Iris pigment epithelial cell (primary cell): ENCODE measurements at regions not wholly inside any gene's neighbourhood (a gene's known extent, or its start where the extent isn't known, plus 50 kb on each side); places are given as distances from the start of the nearest gene placed in this dataset.

ENCODE experiments used
- DNase-seq: peaks from one replicate; pipeline ENCODE4 v3.0.0-alpha.2; 2011; ENCODE audit warnings: low read depth

DNA sequence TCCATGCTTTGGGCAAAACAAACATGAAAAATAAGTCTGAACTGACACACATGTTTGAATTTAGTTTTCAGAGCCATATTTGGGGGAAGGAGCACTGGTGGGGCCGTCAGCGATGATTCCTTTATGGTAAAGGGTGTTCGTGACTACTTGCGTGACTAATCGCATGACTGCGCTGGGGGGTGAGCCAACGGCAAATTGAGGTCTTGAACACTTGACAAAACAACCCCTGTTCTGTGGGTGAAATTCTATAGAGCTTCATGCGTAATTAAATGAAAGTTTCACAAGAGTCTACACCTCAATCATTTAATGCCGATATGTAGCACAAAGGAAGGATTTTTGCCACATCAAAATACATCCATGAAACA, 127.5 kb upstream of the CYP1B1 start:
- no peak for DNase-seq

DNA sequence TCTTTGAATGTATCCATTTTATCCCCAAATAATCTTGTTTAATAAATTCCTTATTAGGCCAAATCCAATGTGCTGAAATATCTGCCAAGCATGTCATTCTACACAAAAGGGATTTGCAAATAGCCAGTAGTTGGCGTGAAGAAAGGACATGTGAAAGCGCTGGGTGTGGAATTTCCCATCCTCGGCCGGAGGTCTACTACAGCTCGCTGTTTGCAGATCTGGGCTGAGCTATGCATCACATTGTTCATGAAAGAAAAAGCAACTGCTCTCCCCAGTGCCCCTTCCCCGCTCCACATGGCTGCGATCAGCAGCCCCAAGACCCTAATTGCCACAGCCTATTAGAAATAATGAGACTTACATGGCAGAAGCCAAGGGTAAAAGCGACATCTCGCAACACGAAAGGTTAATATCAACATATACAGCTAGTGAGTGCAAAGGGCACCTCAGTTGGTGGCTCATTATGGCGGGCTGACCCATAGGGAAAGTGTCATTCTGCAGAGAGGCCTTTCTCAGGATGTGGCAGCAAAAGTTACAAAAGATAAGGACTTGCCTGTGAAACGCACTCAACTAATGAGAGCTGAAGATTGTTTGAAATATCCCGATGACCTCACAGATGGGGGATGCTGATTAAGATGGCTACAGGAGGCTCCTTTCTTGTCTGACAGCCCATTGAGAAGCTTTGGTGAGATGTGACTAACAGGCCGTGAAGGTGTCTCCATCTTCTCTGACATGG, 126.9 kb upstream of the CYP1B1 start:
- DNase-seq, result no peak

DNA sequence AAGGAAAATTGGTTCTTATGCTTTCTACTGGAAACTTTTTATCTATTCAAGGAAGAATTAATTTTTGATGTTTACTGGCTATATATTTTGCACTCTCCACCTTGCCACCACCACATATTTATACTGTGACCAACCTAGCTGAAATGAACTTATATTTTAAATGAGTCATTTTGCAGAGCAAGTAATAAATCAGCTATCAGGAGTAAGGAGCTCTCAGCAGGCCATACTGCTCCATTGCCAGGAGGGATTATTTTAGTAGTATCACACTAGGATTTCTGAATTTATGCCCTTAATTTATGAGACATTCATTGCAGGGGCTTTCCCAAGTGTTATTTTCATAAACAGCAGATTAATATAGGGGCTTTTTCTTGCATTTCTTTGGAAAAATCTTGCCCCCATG, 125.8 kb upstream of the CYP1B1 start:
- peak; percentile 24 for DNase-seq

DNA sequence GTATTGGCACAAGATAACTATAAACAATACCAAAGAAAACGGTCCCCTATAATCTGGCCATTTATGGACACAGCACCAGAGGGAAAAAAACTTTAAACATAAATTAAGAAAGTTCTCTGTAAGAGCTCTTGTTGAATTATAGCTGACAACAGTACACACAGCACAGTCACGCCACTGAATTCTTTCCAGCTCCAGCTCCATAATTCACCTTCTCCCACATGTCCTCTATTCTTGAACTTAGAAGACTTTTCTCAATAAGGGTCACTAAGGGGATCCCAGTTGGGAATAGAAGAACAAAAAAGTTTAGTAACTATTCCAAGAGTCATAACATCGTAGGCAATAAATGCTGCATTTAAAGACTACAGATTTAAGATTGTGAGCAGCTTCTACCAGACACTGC, 124.6 kb upstream of the CYP1B1 start:
- DNase-seq, result no peak

DNA sequence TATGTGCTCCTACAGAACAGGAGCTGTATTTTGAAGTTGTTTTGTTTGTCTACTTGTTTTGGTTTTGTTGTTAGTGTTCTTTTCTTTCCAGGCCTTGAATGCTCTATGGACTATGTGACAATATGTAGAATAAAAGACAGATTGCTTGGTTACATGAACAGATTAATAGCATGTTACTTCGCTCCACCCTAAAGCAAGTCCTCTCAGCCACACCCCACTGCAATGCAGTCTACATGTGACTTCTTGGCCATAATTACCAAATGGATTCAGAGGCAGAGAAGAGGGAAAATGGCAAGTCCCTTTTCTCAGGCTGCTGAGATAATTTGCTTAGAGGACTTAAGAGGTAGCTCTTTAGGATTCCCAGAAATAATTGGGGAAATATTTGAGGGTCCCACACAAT, 123.2 kb upstream of the CYP1B1 start:
- no peak for DNase-seq

DNA sequence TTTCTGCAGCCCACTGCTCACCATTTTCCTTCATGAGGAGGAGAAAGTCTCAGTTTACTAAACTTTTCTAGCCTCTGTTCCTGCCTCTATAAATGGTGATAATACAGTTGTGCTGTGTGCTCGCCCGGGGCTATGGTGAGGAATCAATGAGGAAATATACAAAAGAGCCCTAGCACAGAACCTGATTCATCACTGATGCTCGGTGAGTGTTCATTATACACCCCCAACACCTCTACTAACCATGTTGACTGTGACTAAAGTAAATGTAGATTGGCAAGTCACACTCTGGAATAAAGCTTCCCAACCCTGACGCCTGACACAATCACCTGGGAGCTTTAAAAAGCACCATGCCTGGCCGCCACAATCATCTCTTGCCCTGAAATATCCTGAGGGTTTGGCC, 118.8 kb upstream of the CYP1B1 start:
- no peak for DNase-seq

DNA sequence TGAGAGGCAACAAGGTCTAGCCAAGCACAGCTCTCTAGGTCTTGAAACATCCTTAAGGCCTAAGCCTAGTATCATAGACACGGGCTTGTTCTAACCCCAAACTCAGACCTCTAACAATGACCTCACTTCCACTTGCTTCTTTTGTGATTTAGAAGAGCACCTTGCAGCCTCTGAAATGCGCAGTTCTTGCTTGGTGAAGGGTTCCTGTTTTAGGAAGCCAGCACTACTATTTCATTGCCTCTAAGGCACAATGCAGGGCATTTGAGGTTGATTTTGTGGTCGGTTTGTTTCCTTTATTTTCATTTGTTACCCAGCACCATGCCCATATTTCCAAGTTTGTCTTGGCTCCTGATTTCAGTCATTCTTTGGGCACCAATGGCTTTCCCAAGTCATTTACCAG, 117.0 kb upstream of the CYP1B1 start:
- DNase-seq, result no peak

DNA sequence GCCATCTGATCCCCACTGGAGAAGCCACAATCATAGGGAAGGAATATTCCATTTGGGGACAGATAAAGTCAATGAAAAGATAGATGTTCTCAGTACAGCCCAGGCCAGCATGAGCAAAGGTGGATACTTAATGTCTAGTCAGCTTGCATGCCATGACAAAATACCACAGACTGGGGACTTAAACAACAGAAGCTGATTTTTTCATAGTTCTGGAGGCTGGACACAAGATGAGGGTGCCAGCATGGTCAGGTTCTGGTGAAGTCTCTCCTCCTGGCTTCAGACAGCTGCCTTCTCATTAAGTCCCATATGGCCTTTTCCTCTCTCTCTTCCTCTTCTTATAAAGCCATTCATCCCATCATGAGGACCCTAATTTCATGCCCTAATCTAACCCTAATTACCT, 116.1 kb upstream of the CYP1B1 start:
- no peak for DNase-seq

DNA sequence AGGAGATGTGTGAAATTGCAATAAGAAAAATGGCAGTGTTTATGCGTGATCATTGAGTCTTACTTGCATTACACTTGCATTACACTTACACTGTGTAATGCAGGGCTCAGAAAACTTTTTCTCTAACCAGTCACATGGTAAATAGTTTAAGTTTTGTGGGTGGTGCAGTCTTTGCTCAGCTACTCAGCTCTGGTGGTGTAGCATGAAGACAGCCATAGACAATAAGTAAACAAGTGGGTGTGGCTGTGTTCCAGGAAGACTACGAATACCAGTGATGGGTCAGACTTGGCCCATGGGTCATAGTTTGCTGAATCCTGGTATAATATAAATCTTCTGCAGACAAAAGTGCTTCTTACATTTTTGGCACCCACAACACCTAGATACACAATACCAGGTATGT, 115.6 kb upstream of the CYP1B1 start:
- DNase-seq, result peak; percentile 57

DNA sequence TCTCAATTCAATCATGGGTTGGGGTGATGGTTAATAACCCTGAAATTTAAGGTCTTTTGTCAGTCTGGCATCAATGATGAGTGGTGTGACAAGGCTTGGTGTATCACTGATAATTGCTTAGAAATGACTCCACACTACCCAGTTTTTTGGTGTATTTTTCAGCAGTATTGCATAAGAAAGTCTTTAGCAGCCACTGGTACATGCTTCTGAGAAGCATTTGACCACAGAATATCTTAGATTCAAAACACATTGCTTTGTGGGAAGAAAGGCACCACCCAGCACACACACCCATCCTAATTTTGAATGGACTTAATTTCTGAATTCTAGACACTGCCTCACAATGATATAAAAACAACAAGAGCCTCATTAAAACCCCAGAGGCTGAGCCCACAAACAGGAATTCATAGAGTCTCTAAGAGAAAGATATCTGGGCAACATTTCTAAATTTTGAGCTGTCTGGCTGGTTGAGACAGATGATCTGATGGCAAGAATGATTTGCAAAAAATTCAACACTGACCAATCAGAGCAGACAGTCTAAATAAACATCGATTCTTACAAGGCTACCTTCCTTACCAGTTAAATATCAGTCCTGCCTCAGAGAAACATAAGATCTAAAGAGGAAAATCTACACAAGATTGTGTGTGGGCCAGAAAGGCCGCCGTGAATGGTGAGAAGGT, 114.7 kb upstream of the CYP1B1 start:
- peak; percentile 93 for DNase-seq

DNA sequence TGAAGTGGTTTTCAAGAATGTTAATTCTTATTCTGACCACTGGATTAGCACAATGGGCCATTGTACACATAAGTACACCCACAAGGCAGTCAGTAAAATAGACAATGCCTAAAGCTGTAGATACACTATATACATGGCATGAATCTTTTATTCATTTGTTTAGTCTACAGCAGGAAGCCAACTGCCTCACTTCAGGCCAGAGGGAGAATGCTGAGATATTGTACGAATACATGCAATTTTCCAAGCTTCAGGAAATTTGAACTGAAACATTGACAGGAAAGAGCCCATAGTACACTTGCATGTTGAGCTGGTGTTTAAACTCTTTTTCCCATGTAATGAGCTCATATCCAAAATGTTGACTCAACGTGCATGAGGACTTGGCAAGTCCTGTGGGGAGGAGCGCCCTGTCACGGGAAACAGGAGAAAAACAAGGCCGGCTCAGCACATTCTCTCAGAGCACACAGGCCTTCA, 111.6 kb upstream of the CYP1B1 start:
- DNase-seq, result peak; percentile 99

DNA sequence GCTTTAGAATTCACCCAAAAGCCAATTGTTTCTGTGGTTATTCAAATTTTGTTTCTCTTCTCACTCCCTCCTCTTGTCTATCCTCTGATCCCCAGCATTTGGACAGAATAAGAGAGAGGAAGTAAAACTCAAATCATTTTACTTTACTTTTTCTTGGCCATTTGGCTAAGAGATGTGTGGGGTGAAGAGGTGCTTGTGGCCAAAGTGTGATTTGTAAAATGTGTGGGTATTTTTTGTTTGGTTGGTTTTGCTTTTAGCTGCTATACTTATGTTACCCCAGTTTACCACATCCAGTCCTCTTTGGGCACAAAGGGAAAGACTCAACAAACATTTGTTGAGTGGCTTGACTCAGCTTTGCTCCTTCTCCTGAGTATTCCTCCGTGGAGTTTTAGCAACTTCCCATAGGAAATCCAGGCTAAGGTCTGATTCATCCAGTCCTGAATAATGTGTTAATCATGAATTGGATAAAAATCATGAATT, 109.1 kb upstream of the CYP1B1 start:
- no peak for DNase-seq

DNA sequence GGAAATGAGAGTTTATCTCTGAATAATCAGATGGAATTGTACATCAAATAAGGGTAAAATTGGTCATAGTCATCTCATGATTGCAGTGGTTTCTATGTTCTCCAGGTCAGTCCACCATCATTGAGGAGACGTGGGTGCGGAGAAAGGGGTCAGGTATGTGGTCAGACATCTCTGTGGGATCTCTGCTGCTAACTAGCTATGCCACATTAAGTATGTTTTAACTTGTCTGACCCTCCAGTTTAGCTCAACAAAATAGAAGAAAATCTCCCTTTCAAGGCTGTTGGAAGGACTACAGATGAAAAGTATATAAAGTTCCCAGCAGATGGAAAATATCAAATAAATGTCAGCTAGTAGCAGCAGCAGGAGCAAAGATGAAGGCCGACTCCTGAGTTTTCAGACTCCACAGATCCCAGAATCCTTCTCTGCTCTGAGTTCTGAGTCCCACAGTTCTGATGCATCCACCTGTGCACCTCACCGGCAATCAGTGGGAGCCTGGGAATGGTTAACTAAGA, 106.6 kb upstream of the CYP1B1 start:
- no peak for DNase-seq

DNA sequence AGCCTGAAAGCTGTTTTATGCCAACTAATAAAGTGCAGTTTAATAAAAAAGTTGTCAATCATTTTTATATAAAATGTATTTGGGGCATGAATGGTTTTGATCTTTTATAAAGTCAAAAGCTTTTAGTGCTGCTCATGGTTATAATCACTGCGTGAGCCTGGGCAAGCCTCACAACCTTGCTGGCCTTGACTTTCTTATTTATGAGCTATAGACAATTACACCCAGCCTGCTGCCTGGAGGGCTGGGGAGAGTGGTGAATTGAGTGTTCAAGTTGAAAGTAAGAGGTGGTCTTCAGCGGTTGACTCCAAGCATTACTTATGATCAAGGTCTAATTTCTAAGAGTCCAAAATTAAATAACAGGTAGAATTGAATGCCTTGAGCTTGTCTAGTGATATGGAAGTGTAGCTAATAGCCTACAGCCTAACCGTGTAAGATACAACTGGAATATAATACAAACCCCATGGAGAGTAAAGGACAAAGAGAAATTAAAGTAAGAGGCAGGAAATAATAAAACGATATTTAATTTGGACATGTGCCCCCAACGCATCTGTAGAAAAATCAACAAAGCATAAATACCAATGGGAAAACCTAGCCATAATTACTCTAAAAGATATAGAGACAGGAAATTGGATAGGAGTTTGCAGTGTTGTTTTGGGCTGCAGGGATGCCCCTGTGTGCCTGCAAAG, 106.0 kb upstream of the CYP1B1 start:
- no peak for DNase-seq

DNA sequence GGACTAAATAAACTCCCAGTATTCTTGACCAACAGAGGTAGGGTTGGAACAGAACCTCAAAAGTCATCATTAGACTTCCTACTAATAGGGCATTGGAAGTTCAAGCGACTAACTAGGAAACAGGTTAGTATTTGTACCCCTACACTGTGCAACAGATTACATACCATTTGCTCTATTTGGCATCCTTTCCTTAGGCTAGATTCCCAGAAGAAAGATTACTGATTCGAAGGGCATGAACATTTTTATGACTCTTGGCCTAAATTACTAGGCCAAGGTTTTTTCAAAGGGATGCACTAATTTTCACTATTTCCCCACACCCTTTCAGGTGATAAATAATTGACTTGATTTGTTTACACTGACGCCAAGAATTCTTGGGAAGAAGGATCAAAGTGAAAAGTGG, 104.8 kb upstream of the CYP1B1 start:
- no peak for DNase-seq

DNA sequence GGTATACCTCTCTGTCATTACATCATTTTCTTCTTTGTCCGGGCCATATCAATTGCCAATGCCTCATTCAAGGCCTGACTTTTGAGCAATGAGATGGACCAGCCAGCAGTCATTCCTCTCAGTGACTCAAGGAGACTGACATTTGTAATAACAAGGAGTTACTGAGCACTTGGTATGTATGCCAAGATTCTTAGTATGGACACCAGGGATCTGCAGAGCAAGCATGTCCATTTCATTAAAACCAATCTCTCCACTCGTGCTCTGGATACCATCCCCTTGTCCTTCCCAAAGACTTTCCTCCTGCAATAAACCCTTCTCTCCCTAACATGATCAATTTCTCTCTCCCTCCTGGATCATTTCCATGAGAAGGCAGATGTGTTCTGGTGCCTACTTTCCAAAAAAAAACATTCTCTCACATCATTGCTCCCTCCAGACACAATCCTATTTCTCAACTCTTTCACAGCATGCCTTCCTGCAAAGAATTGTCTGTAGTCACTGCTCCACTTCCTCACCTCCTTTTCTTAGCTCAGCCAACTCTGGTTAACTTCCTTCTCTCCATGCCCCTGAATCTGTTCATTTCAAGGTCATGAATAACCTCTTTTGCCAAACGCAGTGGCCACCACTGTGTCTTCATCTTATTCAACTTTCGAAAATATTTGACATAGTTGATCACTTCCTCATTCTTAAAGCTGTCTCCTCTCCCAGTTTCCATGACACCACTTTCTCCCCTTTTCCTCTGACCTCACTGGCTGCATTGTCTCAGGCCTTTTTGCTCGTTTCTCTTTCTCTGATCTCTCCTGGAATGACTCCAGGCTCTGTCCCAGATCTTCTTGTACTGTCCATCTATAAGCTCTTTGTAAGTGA, 102.8 kb upstream of the CYP1B1 start:
- peak; percentile 99 for DNase-seq

DNA sequence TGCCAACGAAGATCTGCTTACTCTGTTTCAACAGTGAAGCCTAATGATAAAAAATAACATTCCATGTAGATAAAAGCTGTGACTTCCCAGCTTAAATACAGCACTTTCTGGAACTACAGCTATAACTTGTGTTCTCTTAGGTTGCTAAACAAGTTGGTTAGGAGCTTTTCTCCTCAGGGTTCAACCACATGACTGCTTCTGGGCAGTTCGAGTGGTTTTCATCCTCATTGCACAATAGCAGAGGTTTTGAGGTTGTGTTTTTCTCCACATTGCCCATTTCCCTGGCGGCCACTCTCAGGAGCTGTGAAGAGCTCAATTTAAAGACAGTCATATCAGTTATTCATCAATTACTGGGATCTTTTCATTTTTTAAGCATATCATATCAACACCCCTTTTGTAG, 102.2 kb upstream of the CYP1B1 start:
- peak; percentile 97 for DNase-seq

DNA sequence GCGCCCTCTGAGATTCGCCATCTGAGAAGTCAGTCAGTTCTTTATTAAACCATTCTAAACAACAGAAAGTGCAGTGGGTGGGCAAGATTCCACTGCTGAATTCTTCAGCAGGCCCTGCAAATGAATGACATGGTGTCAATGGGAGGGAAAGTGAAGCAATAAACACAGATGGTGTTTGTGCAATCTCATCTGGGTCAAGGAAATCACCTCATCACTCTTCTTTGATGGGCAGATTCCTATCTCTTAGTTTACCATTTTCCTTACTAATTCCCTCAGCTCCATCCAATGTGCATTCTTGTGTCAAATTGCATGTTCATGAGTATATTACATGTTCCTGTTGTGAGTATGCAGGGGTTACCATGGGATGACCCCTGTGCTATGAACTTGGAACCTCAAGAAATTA, 100.7 kb upstream of the CYP1B1 start:
- peak; percentile 100 for DNase-seq

DNA sequence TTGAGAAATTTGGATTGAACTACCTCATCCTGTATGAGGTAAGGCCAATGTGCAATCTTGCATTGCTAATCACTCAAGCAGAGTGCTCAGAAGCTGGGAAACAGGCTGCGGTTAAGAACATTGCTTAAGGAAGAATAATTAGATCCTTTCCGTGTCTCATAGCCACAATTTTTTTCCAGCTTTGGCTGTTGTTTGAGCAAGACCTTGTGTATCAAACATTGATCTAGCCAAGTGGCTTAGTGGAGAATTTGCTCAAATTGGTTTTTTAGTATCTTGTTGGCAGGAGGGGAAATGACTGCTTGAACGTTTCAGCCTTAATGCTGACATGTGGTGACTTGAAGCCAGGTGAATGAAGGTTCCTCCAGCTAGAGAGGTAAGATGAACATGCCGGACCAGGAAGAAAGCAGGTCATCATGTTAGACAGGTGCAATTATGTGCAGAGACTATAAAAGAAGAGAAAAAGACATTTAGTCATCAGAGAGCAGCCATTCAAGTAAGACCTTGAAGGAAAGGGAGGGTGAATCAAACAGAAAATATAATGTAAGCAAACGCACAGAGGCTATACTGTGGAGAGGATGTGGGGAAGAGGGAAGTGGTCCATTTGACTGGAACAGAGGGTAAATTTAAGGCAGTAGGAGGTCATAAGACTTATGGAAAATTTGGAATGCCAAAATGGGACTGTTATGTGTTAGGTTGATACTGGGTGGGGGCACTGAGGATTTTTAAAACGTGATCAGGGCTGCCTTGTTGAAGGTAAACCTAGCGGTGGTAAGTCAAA, 98.9 kb upstream of the CYP1B1 start:
- peak; percentile 100 for DNase-seq

DNA sequence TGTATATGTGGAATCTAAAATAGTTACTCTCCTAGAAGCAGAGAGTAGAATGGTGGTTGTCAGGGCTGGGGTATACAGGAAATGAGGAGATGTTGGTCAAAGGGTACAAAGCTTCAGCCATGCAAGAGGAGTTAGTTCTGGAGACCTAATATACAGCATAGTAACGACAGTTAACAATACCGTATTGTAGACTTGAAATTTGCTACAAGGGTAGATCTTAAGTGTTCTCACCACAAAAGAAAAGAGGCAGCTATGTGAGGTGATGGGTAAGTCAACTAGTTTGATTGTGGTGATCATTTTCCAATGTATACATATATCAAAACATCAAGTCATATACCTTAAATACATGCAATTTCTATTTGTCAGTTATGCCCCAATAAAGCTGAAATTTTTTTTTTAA, 98.2 kb upstream of the CYP1B1 start:
- DNase-seq, result no peak

DNA sequence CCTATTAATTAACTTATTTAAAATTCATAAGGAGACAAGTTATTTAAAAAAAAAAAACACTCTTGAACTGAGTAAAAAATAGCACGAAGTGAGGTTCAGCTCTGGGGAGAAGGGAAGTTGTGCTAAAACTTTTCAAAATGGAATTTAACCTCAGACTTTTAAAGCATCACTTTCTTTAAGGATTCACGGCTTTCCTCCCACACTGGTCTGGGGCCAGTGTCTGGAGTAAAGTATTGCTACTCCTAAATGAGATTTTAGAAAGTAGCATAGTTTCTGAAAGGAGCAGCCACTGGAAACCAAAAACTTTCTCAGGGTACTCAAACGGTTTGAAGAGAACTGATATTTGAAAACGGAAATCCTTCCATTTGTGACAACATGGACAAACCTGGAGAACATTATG, 97.7 kb upstream of the CYP1B1 start:
- DNase-seq, result no peak
